H9 (cell line): ENCODE measurements at regions not wholly inside any gene's neighbourhood (a gene's known extent, or its start where the extent isn't known, plus 50 kb on each side); places are given as distances from the start of the nearest gene placed in this dataset.

Experiments
- DNase-seq: peaks from one replicate; pipeline ENCODE4 v3.0.0-alpha.2; 2017
- H2AFZ ChIP-seq: one replicate; pipeline ENCODE4 v1.6.1; 2013; ENCODE audit warnings: mild to moderate bottlenecking, low read length, control low read depth, moderate library complexity
- H2AK5ac ChIP-seq: 2 replicates; pipeline ENCODE4 v1.6.1; 2013; ENCODE audit warnings: low read length, control low read depth, mixed read lengths; ENCODE audit not compliant: insufficient read length
- H2BK120ac ChIP-seq: one replicate; pipeline ENCODE4 v1.6.1; 2013; ENCODE audit warnings: low read depth, mild to moderate bottlenecking, low read length, control low read depth, inconsistent platforms; ENCODE audit not compliant: poor library complexity, severe bottlenecking
- H2BK12ac ChIP-seq: 2 replicates; pipeline ENCODE4 v1.6.1; 2013; ENCODE audit warnings: low read length, control low read depth, mixed read lengths, low read depth; ENCODE audit not compliant: insufficient read length
- H2BK15ac ChIP-seq: 2 replicates; pipeline ENCODE4 v1.6.1; 2013; ENCODE audit warnings: low read depth, low read length, control low read depth
- H2BK20ac ChIP-seq: one replicate; pipeline ENCODE4 v1.6.1; 2013; ENCODE audit warnings: low read depth, mild to moderate bottlenecking, low read length, control low read depth, inconsistent platforms; ENCODE audit not compliant: poor library complexity, severe bottlenecking
- H2BK5ac ChIP-seq: 2 replicates; pipeline ENCODE4 v1.6.1; 2013; ENCODE audit warnings: low read length, control low read depth, mixed read lengths; ENCODE audit not compliant: insufficient read length
- H3K14ac ChIP-seq: 2 replicates; pipeline ENCODE4 v1.6.1; 2013; ENCODE audit warnings: low read length, control low read depth; ENCODE audit not compliant: insufficient read depth
- H3K18ac ChIP-seq: 2 replicates; pipeline ENCODE4 v1.6.1; 2013; ENCODE audit warnings: low read depth, mild to moderate bottlenecking, mixed read lengths, low read length, control low read depth; ENCODE audit not compliant: insufficient read length
- H3K23ac ChIP-seq: 2 replicates; pipeline ENCODE4 v1.6.1; 2013; ENCODE audit warnings: low read length, control low read depth, mixed read lengths, low read depth; ENCODE audit not compliant: insufficient read length
- H3K23me2 ChIP-seq: 2 replicates; pipeline ENCODE4 v1.6.1; 2013; ENCODE audit warnings: low read depth, mild to moderate bottlenecking, mixed read lengths, low read length, control low read depth; ENCODE audit not compliant: insufficient read length, poor library complexity, severe bottlenecking
- H3K27ac ChIP-seq: 2 replicates; pipeline ENCODE4 v1.5.1; 2013; ENCODE audit warnings: low read length, control low read depth, mixed read lengths, low read depth; ENCODE audit not compliant: insufficient read length
- H3K27me3 ChIP-seq: 2 replicates; pipeline ENCODE4 v1.6.1; 2013; ENCODE audit warnings: low read length, control low read depth, inconsistent platforms; ENCODE audit not compliant: insufficient read depth
- H3K4ac ChIP-seq: 2 replicates; pipeline ENCODE4 v1.6.1; 2013; ENCODE audit warnings: low read depth, mild to moderate bottlenecking, control low read depth, inconsistent platforms, low read length, moderate library complexity
- H3K4me1 ChIP-seq: 2 replicates; pipeline ENCODE4 v1.6.1; 2013; ENCODE audit warnings: low read length, control low read depth, inconsistent platforms; ENCODE audit not compliant: insufficient read depth
- H3K4me2 ChIP-seq: 2 replicates; pipeline ENCODE4 v1.6.1; 2013; ENCODE audit warnings: low read length, control low read depth, mixed read lengths; ENCODE audit not compliant: insufficient read length, insufficient read depth
- H3K56ac ChIP-seq: 2 replicates; pipeline ENCODE4 v1.6.1; 2013; ENCODE audit warnings: low read depth, mild to moderate bottlenecking, mixed read lengths, low read length, control low read depth; ENCODE audit not compliant: insufficient read length
- H3K79me1 ChIP-seq: 2 replicates; pipeline ENCODE4 v1.6.1; 2013; ENCODE audit warnings: low read depth, mild to moderate bottlenecking, moderate library complexity, low read length, control low read depth, inconsistent platforms; ENCODE audit not compliant: insufficient read depth, poor library complexity, severe bottlenecking
- H3K79me2 ChIP-seq: 2 replicates; pipeline ENCODE4 v1.6.1; 2013; ENCODE audit warnings: low read length, control low read depth, inconsistent platforms; ENCODE audit not compliant: insufficient read depth
- H3K9ac ChIP-seq: 2 replicates; pipeline ENCODE4 v1.6.1; 2013; ENCODE audit warnings: low read length, control low read depth, mixed read lengths; ENCODE audit not compliant: insufficient read length; ENCODE audit errors: extremely low read depth
- H3K9me3 ChIP-seq: one replicate; pipeline ENCODE4 v1.6.1; 2013; ENCODE audit warnings: low read depth, low read length, inconsistent platforms; ENCODE audit not compliant: control insufficient read depth
- H3T11ph ChIP-seq: one replicate; pipeline ENCODE4 v1.6.1; 2013; ENCODE audit warnings: mild to moderate bottlenecking, low read length, control low read depth, inconsistent platforms
- H4K20me1 ChIP-seq: one replicate; pipeline ENCODE4 v1.6.1; 2013; ENCODE audit not compliant: control insufficient read depth, insufficient read length, insufficient read depth
- H4K5ac ChIP-seq: 2 replicates; pipeline ENCODE4 v1.6.1; 2013; ENCODE audit warnings: low read depth, mild to moderate bottlenecking, mixed read lengths, low read length, control low read depth; ENCODE audit not compliant: insufficient read length
- H4K8ac ChIP-seq: replicated peaks from 2 replicates; pipeline ENCODE4 v1.6.1; 2013; ENCODE audit warnings: low read length, control low read depth, mixed read lengths, low read depth; ENCODE audit not compliant: insufficient read length
- H4K91ac ChIP-seq: 2 replicates; pipeline ENCODE4 v1.6.1; 2013; ENCODE audit warnings: low read depth, mild to moderate bottlenecking, moderate library complexity, mixed read lengths, low read length, control low read depth; ENCODE audit not compliant: insufficient read length
- H3K27ac Mint-ChIP-seq, 3 experiments: 2 replicates in 2 of 3; 3 replicates in 1 of 3; pipeline ENCODE4 v1.8.0; 2020 to 2021; ENCODE audit warnings: mixed read lengths in 3 of 3, mild to moderate bottlenecking in 1 of 3, moderate library complexity in 1 of 3
- H3K27me3 Mint-ChIP-seq: 2 replicates; pipeline ENCODE4 v1.8.0; 2021; ENCODE audit warnings: low read depth, mild to moderate bottlenecking, moderate library complexity, mixed read lengths
- H3K36me3 Mint-ChIP-seq, 3 experiments: 2 replicates in 2 of 3; 3 replicates in 1 of 3; pipeline ENCODE4 v1.8.0; 2020 to 2021; ENCODE audit warnings: low read depth in 3 of 3, mixed read lengths in 3 of 3; ENCODE audit not compliant: insufficient read depth in 1 of 3
- H3K4me1 Mint-ChIP-seq, 2 experiments: 2 replicates each; pipeline ENCODE4 v1.8.0; 2020; ENCODE audit warnings: mixed read lengths in 2 of 2
- H3K4me3 Mint-ChIP-seq, 2 experiments: 2 replicates in 1 of 2; 3 replicates in 1 of 2; pipeline ENCODE4 v1.8.0; 2020 to 2021; ENCODE audit warnings: mild to moderate bottlenecking in 2 of 2, mixed read lengths in 2 of 2, moderate library complexity in 1 of 2
- H3K9me3 Mint-ChIP-seq, 2 experiments: 2 replicates in 1 of 2; 3 replicates in 1 of 2; pipeline ENCODE4 v1.8.0; 2020; ENCODE audit warnings: mild to moderate bottlenecking in 2 of 2, mixed read lengths in 2 of 2, moderate library complexity in 1 of 2
- WGBS: extraction: QIAGEN DNeasy Blood & Tissue Kit; methylation state at CpG from one replicate; pipeline ENCODE4 v1.1.7; 2013; ENCODE audit warnings: missing lambda C conversion rate, low lambda C conversion rate, mixed read lengths; ENCODE audit not compliant: insufficient read length; ENCODE audit errors: extremely low coverage; 5-methylcytosine and 5-hydroxymethylcytosine counted together
- TF ChIP-seq, protein P1 (sequence below): fragments of 200-600 bp; sonication (generic); conservative IDR thresholded peaks from 3 replicates; pipeline ENCODE4 v1.8.0; 2021; ENCODE audit warnings: antibody characterized with exemption, mild to moderate bottlenecking

- Histone ChIP-seq H3K79me2 (no peaks in the 10 kb centered on the region), H2BK20ac (no peak overlapping the region), H2AFZ (no peak overlapping the region), H4K5ac (no peak overlapping the region), H3K27ac (no peak overlapping the region), H3K23me2 (no peaks in the 10 kb centered on the region), H2BK5ac (no peak overlapping the region), H3K56ac (no peak overlapping the region), H3K9me3 (no peaks in the 10 kb centered on the region), H2AK5ac (no peak overlapping the region), H3K4me1 (no peaks in the 10 kb centered on the region), H4K91ac (no peak overlapping the region), H2BK15ac (no peak overlapping the region), H4K20me1 (no peaks in the 10 kb centered on the region), H3K23ac (no peak overlapping the region), H3K79me1 (no peaks in the 10 kb centered on the region), H3K4ac (no peak overlapping the region), H2BK120ac (no peak overlapping the region), H3K4me2 (no peak overlapping the region), H3K18ac (no peak overlapping the region), H4K8ac (no peak overlapping the region), H3K9ac (no peak overlapping the region), H3K14ac (no peak overlapping the region), H3T11ph (no peak overlapping the region), H3K27me3 (no peaks in the 10 kb centered on the region), H2BK12ac (no peak overlapping the region)
- TF ChIP-seq, protein P1, sequence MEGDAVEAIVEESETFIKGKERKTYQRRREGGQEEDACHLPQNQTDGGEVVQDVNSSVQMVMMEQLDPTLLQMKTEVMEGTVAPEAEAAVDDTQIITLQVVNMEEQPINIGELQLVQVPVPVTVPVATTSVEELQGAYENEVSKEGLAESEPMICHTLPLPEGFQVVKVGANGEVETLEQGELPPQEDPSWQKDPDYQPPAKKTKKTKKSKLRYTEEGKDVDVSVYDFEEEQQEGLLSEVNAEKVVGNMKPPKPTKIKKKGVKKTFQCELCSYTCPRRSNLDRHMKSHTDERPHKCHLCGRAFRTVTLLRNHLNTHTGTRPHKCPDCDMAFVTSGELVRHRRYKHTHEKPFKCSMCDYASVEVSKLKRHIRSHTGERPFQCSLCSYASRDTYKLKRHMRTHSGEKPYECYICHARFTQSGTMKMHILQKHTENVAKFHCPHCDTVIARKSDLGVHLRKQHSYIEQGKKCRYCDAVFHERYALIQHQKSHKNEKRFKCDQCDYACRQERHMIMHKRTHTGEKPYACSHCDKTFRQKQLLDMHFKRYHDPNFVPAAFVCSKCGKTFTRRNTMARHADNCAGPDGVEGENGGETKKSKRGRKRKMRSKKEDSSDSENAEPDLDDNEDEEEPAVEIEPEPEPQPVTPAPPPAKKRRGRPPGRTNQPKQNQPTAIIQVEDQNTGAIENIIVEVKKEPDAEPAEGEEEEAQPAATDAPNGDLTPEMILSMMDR = no peak
- H3K27ac Mint-ChIP-seq = no peak overlapping the region
- H3K9me3 Mint-ChIP-seq = no peaks in the 10 kb centered on the region
- H3K27me3 Mint-ChIP-seq = no peaks in the 10 kb centered on the region
- no peaks in the 10 kb centered on the region for H3K36me3 Mint-ChIP-seq
- peaks cover 6 to 9% of the 10 kb centered on the region in 2 experiments for H3K4me1 Mint-ChIP-seq
- no peak overlapping the region for H3K4me3 Mint-ChIP-seq
- no peak for DNase-seq
- WGBS = no CpG with 5 or more reads among the region's 2 CpGs
These were observed 1190.8 kb upstream of the CELF4 start for GRCh38 chr18:38756436-38756835.
